ENCODE measurements at regions not wholly inside any gene's neighbourhood (a gene's known extent, or its start where the extent isn't known, plus 50 kb on each side); places are given as distances from the start of the nearest gene placed in this dataset.

DNA sequence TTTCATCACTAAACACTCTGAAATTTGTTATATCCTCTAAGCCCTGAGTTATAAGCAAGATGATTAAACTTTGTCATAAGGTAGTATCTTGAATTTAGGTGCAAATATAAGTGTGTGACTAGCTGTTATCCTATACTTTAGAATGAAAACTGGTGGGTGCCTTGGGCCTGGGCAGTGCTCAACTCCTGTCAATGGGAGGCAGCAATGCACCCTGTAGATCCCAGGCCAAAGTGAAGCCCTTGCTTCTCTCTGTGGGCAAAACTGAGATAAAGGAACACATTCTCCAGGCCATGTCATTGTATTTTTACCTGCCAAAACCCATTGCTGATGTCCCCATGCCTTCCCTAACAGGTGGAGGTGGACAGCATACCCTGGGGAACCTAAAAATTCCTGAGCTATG lies 525.2 kb downstream of the TNS1 start:
- TF ChIP-seq POLR2AphosphoS5 (IDR thresholded peaks at IDR 0.05; ENCODE audit: borderline replicate concordance, low read depth, low read length) (no peak), EZH2 (IDR thresholded peaks at IDR 0.05) (no peak), FOXP2 (optimal IDR thresholded peaks at IDR 0.05; ENCODE audit: control extremely low read depth, extremely low read length, insufficient read depth) (no peak)

Data from SK-N-MC (cell line).